VCaP (cell line): ENCODE measurements at regions not wholly inside any gene's neighbourhood (a gene's known extent, or its start where the extent isn't known, plus 50 kb on each side); places are given as distances from the start of the nearest gene placed in this dataset.

Experiments used
- H3K27ac ChIP-seq: fragments of 450-650 bp; 2 replicates; pipeline ENCODE4 v1.5.1; 2017
- CTCF ChIP-seq: fragments of 450-650 bp; conservative IDR thresholded peaks from 2 replicates; pipeline ENCODE4 v1.5.1; 2017; ENCODE audit warnings: mild to moderate bottlenecking, moderate library complexity

GRCh38 chr9:26566141-26566540 is 326.5 kb downstream of the CAAP1 start:
- H3K27ac ChIP-seq, result no peak overlapping the region
- TF ChIP-seq CTCF, result no peak

GRCh38 chr9:26565118-26565517 is 327.5 kb downstream of the CAAP1 start:
- TF ChIP-seq CTCF, result no peak

GRCh38 chr9:26562338-26562737 is 330.3 kb downstream of the CAAP1 start:
- no peak overlapping the region for H3K27ac ChIP-seq
- TF ChIP-seq CTCF, result no peak

More at GRCh38 chr9:26565118-26565517, 327.5 kb downstream of the CAAP1 start:
- H3K27ac ChIP-seq, result no peak overlapping the region

GRCh38 chr9:26561928-26562327 is 330.7 kb downstream of the CAAP1 start:
- no peak overlapping the region for H3K27ac ChIP-seq
- no peak for TF ChIP-seq CTCF

GRCh38 chr9:26559506-26559905 is 333.1 kb downstream of the CAAP1 start:
- H3K27ac ChIP-seq, result no peak overlapping the region
- no peak for TF ChIP-seq CTCF

- no peak overlapping the region for H3K27ac ChIP-seq
- no peak for TF ChIP-seq CTCF
These were observed 340.6 kb downstream of the CAAP1 start for GRCh38 chr9:26551971-26552370.

GRCh38 chr9:26551451-26551850 is 341.2 kb downstream of the CAAP1 start:
- no peak for TF ChIP-seq CTCF
- no peak overlapping the region for H3K27ac ChIP-seq
